Spinal cord (tissue), 9 donors: ENCODE measurements at regions not wholly inside any gene's neighbourhood (a gene's known extent, or its start where the extent isn't known, plus 50 kb on each side); places are given as distances from the start of the nearest gene placed in this dataset.

Experiments used
- DNase-seq, 6 donors: peaks; one replicate each; pipeline versions ENCODE4 v3.0.0 to v3.0.0-alpha.2; 2013 to 2015; ENCODE audit warnings: low spot score in 6 of 6, low read depth in 4 of 6
- H3K27ac ChIP-seq: one replicate; pipeline ENCODE4 v1.5.1; 2013; ENCODE audit warnings: low read depth, low read length, control low read depth
- H3K27me3 ChIP-seq: one replicate; pipeline ENCODE4 v1.6.1; 2013; ENCODE audit warnings: low read length; ENCODE audit not compliant: control insufficient read depth, insufficient read depth
- H3K36me3 ChIP-seq: one replicate; pipeline ENCODE4 v1.6.1; 2013; ENCODE audit warnings: low read length; ENCODE audit not compliant: control insufficient read depth, insufficient read depth
- H3K4me1 ChIP-seq: one replicate; pipeline ENCODE4 v1.6.1; 2013; ENCODE audit warnings: low read length; ENCODE audit not compliant: control insufficient read depth, insufficient read depth
- H3K4me3 ChIP-seq: one replicate; pipeline ENCODE4 v1.5.1; 2013; ENCODE audit warnings: low read depth, low read length, control low read depth
- H3K9me3 ChIP-seq: one replicate; pipeline ENCODE4 v1.6.1; 2013; ENCODE audit warnings: low read length; ENCODE audit not compliant: control insufficient read depth, insufficient read depth
- WGBS: methylation state at CpG from one replicate; pipeline ENCODE4 v1.1.5; 2013; ENCODE audit warnings: missing lambda C conversion rate; ENCODE audit not compliant: insufficient coverage; 5-methylcytosine and 5-hydroxymethylcytosine counted together
- donor health status: healthy.

- Histone ChIP-seq H3K4me3 (no peak overlapping the region), H3K36me3 (no peaks in the 10 kb centered on the region), H3K4me1 (peaks cover 9% of the 10 kb centered on the region), H3K9me3 (peaks cover 3% of the 10 kb centered on the region), H3K27ac (no peak overlapping the region), H3K27me3 (no peaks in the 10 kb centered on the region)
- DNase-seq = no peak
- WGBS = no CpG with 5 or more reads among the region's 7 CpGs
Observed at GRCh38 chr7:7104314-7104698, 78.0 kb upstream of the C1GALT1 start.

GRCh38 chr7:7104971-7105370, 77.4 kb upstream of the C1GALT1 start:
- peaks cover 3% of the 10 kb centered on the region for H3K9me3 ChIP-seq
- no peaks in the 10 kb centered on the region for H3K27me3 ChIP-seq
- no peak for DNase-seq
- H3K4me1 ChIP-seq = peaks cover 6% of the 10 kb centered on the region
- no peak overlapping the region for H3K27ac ChIP-seq
- H3K4me3 ChIP-seq = no peak overlapping the region
- 74% methylated on average over 4 of the region's 5 CpGs for WGBS
- no peaks in the 10 kb centered on the region for H3K36me3 ChIP-seq

- H3K27ac ChIP-seq = no peak overlapping the region
- no peak for DNase-seq
- WGBS = no CpG with 5 or more reads among the region's 4 CpGs
- no peaks in the 10 kb centered on the region for H3K27me3 ChIP-seq
- no peak overlapping the region for H3K4me3 ChIP-seq
- H3K9me3 ChIP-seq = peaks cover 3% of the 10 kb centered on the region
- no peaks in the 10 kb centered on the region for H3K36me3 ChIP-seq
- H3K4me1 ChIP-seq = no peaks in the 10 kb centered on the region
Observed at GRCh38 chr7:7105800-7106582, 76.4 kb upstream of the C1GALT1 start.

GRCh38 chr7:7108931-7109330, 73.4 kb upstream of the C1GALT1 start:
- no peak overlapping the region for H3K4me3 ChIP-seq
- H3K27ac ChIP-seq = no peak overlapping the region
- 80% methylated on average over 1 of the region's 1 CpG for WGBS
- no peaks in the 10 kb centered on the region for H3K27me3 ChIP-seq
- no peak for DNase-seq
- no peaks in the 10 kb centered on the region for H3K36me3 ChIP-seq
- H3K9me3 ChIP-seq = peaks cover 3% of the 10 kb centered on the region
- no peaks in the 10 kb centered on the region for H3K4me1 ChIP-seq

GRCh38 chr7:7109934-7110333, 72.4 kb upstream of the C1GALT1 start:
- DNase-seq = no peak
- H3K4me3 ChIP-seq = no peak overlapping the region
- no peaks in the 10 kb centered on the region for H3K36me3 ChIP-seq
- H3K4me1 ChIP-seq = no peaks in the 10 kb centered on the region
- H3K27ac ChIP-seq = no peak overlapping the region
- H3K9me3 ChIP-seq = peaks cover 3% of the 10 kb centered on the region
- H3K27me3 ChIP-seq = no peaks in the 10 kb centered on the region

GRCh38 chr7:7110706-7111105, 71.6 kb upstream of the C1GALT1 start:
- no peaks in the 10 kb centered on the region for H3K4me1 ChIP-seq
- no peaks in the 10 kb centered on the region for H3K27me3 ChIP-seq
- no peak for DNase-seq
- peaks cover 3% of the 10 kb centered on the region for H3K9me3 ChIP-seq
- no peaks in the 10 kb centered on the region for H3K36me3 ChIP-seq
- H3K27ac ChIP-seq = no peak overlapping the region
- no peak overlapping the region for H3K4me3 ChIP-seq

- DNase-seq = no peak
- Histone ChIP-seq H3K4me1 (no peaks in the 10 kb centered on the region), H3K27ac (no peak overlapping the region), H3K9me3 (peaks cover 3% of the 10 kb centered on the region), H3K4me3 (no peak overlapping the region), H3K36me3 (no peaks in the 10 kb centered on the region), H3K27me3 (no peaks in the 10 kb centered on the region)
- no CpG with 5 or more reads among the region's 1 CpG for WGBS
Observed at GRCh38 chr7:7112868-7113267, 69.5 kb upstream of the C1GALT1 start.

GRCh38 chr7:7114575-7115291, 67.6 kb upstream of the C1GALT1 start:
- Histone ChIP-seq H3K27ac (no peak overlapping the region), H3K27me3 (no peaks in the 10 kb centered on the region), H3K36me3 (no peaks in the 10 kb centered on the region), H3K9me3 (no peaks in the 10 kb centered on the region), H3K4me3 (no peak overlapping the region), H3K4me1 (no peaks in the 10 kb centered on the region)
- 75% methylated on average over 4 of the region's 6 CpGs for WGBS
- DNase-seq = no peak

GRCh38 chr7:7117935-7118586, 64.3 kb upstream of the C1GALT1 start:
- WGBS = 95% methylated on average over 7 of the region's 10 CpGs

GRCh38 chr7:7118822-7119221, 63.5 kb upstream of the C1GALT1 start:
- no peaks in the 10 kb centered on the region for H3K9me3 ChIP-seq
- H3K27me3 ChIP-seq = no peaks in the 10 kb centered on the region
- H3K4me1 ChIP-seq = no peaks in the 10 kb centered on the region
- H3K27ac ChIP-seq = no peak overlapping the region
- H3K36me3 ChIP-seq = no peaks in the 10 kb centered on the region
- no peak for DNase-seq
- whole genome bisulfite sequencing = 63% methylated on average over 1 of the region's 2 CpGs
- no peak overlapping the region for H3K4me3 ChIP-seq

More at GRCh38 chr7:7117935-7118586, 64.3 kb upstream of the C1GALT1 start:
- Histone ChIP-seq H3K9me3 (no peaks in the 10 kb centered on the region), H3K27ac (no peak overlapping the region), H3K4me1 (no peaks in the 10 kb centered on the region), H3K27me3 (no peaks in the 10 kb centered on the region), H3K4me3 (no peak overlapping the region), H3K36me3 (no peaks in the 10 kb centered on the region)
- no peak for DNase-seq
